HG03135 (cell line): ENCODE measurements at regions not wholly inside any gene's neighbourhood (a gene's known extent, or its start where the extent isn't known, plus 50 kb on each side); places are given as distances from the start of the nearest gene placed in this dataset.

ENCODE experiments used
- ATAC-seq: cut with Tn5 transposase; IDR thresholded peaks from one replicate; pipeline ENCODE4 v1.9.1; 2021; ENCODE audit warnings: mild to moderate bottlenecking, moderate library complexity; ENCODE audit not compliant: unreplicated experiment

DNA sequence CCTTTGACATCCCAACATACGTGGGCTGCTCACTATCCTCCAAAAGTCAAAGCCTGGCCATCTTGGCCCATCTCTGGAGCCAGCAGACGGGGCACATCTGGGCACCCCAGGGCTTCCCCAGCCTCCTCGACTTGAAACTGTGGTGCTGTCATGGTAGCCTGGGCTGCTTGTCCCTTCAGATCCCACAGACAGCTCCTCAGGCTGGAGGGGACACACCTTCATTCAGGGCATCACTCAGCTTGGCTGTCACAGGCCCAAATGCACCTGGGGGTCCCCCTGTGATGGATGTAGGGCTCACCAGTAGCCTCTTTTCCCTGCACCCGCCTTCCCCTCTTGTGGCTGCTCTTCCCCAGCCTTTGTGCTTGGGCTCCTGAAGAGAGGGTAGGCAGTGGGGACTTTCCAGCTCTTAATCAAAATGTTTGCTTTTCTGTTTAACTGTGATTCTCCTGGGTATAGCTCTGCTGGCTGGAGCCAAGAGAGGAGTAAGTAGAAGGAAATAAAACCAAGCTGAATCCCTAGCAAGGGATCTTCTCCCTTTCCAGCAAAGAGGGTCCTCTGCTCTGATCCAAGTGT lies 92.3 kb downstream of the GYPC start:
- ATAC-seq = no peak

DNA sequence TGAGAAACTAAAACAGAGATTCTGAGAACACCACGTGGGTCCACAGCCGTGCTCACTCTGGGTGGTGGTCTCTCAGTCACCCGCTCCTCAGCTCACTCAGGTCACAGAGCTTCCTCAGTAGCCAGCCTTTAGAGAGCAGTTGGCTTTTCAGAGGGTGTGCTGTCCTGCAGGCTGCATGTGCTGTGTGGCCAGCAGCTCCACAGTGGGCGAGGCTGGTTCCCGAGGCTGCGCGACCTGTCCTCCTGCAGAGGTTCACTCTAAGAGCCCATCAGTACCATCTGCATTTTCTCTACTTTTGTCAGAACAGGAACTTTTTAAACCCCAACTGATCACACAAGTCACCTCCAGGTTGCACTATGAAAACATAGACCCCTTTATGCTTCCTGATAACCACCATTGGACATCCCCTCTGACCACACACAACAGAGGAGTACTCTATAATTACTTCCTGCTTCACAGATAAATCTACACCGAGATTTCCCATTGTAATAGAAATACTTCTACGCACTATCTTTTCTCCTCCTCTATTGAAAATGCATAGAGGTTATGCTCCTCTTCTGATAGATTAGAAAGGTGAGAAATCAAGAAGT lies 93.1 kb downstream of the GYPC start:
- peak; percentile 38 for ATAC-seq

DNA sequence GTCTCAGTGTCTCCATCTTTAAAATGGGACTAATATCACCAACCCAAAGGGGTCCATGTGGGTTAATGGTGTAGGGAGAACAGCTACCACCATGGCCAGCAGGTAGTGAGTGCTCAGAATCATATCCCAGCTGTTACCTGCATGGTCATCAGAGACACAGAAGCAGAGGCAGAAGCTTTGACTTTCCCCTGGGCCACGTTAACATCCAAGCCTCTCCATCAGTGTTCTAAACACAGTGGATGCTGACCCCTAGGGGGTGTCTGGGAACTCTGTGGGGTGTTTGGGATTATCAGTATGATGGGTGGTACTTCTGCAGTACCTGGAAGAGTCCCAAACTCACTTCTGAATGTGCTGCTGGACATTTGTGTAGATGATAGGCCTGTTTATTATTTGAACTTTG lies 93.6 kb downstream of the GYPC start:
- peak; percentile 50 for ATAC-seq

DNA sequence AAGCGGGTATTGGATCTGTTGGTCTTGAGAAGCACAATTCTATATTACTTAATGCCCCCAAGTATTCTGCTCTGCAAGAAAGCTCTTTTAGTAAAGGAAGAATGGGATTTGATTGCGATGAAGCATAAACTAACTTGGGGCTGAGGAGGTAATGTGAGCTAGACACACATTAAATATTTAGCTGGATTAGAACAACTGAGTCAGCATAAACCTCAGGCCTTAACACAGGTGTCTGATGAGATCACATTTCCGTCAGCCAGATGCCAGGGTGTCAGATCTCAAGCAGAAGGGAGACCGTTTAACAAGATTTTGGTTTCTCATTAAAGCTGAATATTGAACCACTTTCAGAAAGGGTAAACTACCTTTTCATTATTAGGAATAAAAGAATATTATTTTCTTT lies 94.5 kb downstream of the GYPC start:
- no peak for ATAC-seq

DNA sequence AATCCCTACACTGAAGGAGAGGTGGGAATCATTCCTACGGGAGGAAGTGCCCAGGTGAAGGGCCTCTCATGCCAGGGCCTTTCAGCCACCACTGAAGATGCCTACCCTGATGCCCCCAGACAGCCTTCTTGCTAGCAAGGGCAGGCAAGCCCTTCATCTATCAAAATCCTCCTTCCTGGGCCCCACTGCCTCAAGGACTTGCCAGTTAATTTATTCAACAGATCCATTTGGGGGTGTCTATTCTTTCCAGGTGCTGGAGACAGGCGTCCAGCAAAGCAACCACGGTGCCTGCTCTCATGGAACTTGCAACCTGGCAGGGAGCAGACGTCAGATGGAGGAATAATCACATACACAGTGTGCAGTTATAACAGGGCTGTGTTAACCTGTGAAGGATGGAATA lies 95.5 kb downstream of the GYPC start:
- ATAC-seq = no peak

DNA sequence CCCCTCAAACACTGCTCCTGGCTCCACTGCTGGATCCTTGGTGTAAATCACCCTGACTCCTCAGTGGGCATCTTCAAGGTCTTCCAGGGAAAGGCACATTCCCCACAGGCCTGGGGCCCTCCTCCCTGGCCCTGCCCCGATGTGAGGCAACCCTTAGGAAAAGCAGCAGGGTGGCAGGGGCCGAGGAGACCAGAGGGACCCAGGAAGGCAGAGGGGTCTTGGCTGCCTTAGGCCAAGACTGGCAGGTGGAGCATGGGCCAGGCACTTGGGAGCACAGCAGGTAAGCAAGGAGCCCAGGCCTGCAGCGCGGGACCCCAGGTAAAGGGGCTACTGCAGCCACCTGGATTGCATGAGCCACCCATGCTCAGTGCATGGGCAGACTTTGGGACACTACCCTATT lies 96.9 kb downstream of the GYPC start:
- no peak for ATAC-seq

DNA sequence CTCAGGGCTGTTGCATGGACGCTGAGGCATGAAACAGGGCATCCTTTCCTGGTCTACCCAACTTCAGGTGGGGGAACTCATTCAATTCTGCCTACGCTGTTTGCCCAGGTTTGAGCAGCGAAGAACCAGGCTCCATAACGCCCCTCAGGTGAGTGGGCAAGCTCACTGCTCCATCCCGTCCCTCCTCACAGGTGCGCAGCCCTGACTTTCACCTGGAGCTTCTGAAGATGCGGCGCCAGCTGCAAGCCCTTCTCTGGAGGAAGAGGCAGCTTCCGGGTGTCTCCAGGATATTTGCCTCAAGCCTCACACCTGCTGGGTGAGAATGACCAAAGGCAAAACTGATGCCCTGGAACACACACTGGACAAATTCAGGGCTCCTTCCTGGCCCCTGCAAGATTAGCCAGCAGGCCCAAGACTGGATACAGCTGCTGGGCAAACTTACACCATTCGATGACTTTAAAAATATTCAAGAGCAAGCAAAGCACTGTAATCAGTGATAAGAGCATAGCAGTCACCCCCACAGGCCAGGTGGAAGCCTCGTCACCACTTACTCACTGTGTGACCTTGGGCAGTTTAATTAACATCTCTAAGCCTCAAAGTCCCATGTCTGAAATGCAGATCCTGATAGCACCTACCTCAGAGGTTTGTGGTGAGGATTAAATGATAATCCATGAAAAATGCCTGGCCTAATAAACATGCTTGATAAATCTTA lies 97.7 kb downstream of the GYPC start:
- ATAC-seq = no peak

DNA sequence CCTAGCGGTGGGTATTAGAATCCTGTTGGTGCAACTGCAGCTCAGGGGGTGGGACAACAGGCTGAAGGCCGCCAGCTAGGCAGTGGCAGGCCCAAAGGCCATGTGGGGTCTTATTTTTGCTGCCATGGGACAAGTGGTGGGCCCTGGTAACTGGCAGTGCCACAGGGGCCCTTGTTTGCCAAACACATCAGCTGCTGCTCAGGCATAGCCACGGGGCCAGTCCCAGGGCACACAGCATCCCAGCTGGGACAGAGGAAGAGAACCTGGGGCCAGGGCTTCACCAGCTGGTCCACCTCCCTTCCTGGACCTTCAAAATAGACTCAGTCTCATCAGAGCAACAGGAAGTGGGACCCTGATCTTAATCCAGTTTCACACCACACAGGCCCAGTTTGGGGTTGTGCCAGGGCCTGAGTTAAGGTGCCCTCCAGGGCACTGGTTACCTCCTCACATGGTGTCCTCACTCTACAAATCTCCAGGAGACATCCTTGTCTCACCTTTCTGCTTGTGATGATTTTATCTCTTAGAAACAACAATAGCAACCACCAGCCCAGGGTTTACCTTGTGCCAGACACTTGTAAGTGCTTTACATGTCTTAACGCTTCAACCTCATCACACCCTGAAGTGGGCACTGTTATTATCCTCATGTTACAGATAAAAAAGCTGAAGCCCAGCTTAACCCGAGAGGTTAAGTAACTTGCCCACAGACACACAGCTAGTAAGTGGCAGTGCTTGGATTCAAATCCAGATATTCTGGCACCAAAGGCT lies 98.5 kb downstream of the GYPC start:
- ATAC-seq = no peak

DNA sequence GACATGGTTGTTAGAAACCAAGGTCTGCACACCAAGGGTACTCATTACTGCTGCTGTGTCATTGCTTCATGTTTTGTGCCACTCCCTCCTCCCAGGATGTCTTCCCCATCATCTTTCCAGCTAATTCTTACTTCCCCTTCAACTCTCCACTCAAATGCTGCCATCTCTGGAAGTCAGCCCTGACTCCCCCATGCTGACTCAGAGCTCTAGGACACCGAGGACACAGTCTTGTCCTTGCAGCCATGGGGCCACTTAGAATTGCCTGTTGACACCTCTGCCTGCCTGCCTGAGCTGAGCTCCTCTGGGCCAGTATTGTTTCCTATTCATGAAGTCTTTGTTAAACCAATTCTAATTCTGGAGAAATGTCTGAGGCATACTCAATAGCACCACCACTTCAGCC lies 100.2 kb downstream of the GYPC start:
- no peak for ATAC-seq

DNA sequence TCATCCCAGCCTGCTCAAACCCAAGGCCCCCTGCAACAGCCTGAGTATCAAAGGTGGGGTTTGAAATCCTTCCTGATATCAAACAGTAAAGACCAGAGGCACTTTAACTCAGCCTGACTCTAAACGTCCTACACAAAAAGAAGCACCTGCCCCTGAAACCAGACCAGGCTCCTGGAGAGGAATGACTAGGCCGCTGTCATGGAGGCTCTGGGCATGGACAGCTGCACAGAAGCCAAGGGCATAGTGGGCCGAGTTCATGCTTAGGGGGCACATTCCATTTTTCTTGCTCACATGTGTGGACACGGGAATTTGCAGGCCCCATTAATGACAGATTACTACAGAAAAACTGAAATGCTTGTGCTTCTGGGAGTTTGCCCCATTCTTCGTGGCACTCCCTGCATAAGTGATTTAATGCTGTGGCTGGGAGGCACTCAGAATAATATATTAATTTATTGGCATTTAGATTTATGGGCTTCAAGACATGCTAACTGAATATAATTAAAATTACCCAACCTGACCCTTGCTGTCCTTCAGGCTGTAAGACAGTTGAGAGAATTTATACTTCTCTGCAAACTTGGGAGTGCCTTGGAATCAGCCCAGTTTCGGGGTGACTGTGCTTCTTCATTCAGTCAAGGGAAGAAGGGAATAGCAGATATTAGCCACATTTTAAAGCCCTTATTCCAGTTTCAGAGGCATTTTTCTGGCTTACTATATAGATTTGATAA lies 105.5 kb downstream of the GYPC start:
- no peak for ATAC-seq

DNA sequence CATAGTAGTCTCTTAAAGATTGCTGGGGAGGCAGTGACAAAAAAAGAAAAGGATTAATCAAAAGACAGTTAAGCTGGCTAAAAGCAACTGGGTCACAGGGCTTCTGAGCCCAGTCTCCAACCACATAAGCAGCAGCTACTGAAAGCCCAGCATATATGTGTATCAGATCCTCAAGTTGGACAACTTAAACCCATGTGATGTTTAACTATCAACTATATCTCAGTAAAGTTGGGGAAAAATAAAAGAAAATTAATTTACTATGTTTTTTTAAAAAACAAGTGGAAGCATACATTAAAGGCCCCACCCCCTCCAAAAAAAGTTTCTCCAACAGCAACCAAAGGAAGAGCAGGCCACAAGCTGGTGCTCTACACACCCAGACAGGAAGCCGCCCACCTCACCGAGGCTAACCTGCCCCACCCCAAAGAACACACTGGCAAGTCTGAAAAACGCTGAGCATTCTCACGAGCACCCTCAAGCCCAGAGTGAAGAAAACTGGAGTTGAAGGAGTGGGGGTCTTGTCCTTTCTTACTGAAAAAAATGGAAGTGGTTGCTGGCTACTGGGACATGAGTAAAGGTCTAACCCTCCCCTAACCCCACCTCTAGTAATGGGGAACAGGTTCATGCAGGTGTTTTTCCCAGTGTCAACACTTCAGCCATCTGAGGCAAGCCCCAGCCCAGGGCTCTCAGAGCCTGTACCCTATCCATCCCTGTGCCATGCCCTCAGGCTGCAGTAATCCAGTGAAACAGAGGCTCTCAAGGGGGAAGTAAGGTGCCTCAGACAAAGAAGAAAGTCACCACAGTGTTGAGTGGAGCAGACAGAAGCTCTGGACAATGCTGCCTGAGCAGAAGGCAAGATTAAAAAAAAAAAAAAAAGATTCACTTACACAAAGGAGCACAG lies 106.3 kb downstream of the GYPC start:
- no peak for ATAC-seq

DNA sequence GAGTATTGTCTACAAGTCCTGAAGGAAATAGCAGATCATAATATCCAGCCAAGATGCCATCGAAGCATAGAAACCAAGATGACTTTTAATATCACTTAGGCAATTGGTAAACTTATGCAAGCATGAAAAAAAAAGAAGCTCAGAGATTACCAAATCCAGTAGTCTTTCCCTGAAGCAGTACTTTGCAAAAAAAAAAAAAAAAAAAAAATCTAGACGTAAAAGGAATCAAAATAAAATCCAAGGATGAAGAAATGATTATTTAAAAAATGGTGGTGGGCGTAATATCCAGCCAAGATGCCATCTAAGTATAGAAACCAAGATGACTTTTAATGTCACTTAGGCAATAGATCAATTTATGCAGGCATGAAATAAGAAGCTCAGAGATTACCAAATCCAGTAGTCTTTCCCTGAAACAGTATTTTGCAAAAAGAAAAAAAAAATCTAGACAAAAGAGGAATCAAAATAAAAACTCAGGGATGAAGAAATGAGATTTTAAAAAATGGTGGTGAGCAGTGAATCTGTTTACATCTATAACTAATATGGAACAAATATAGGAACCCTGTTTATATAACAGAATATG lies 108.8 kb downstream of the GYPC start:
- no peak for ATAC-seq

DNA sequence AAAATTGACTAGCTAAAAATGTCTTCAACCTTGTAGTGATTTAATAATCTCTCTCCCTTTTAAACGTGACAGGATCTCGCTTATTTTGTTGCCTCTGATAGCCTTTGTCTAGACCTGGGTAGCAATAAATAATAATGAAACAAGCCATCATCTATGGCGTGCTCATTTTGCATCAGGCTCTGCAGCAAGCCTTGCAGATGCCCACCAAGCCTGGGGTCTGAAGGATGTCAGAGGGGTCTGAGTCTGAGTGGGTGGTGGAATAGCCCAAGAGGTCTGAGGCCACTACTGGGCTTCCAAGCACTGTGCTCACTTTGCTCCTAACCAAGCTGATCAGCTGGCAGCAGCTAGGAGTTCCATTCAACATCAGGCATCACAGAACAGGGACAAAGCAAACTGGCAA lies 109.4 kb downstream of the GYPC start:
- ATAC-seq = no peak

DNA sequence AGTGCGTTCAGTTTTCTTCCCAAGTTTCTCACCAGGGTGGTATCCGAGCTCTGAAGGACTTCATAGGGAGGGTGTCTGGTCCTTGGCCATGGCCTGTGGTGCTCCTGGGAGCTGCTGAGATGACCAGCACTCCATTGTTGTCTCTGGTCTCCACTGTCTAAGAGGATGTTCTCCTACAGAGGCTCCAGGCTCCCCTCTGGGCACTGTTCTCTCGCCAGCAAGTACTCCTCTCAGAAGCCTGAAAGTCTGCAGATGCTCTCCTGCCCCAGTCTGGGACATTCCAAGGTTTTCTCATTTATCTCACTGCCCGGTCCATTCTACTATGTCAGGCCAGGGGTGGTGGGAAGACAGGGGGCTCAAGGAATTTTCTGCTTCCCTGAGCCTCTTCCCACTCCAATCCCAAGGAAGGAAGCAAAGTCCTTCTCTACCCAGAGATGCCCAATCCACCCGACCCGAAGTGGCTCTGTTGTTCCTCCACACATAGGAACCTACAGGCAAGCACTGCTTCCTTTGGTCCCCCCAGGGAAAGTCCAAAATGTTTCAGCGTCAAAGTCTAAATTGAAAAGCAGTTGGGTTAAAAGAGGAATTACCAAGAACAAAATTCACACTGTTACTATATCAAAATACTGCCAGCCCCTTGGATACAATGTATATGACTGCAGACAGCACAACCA lies 110.5 kb downstream of the GYPC start:
- ATAC-seq = no peak

DNA sequence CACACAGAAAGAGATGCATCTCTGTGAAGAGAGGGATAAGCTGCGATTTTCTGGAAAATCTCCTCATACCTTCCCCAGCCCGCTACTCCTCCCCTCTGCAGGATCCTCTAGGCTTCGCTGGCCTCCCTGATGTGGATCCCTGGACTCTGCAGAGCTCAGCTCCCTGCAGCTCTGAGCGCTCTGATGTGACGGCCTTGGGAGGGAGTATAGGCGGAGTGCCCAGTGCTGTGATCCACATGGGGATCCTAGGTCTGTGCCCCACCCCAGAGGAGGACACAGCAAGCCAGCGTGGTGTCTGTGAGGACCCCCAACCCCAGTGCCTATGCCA lies 111.0 kb downstream of the GYPC start:
- no peak for ATAC-seq

DNA sequence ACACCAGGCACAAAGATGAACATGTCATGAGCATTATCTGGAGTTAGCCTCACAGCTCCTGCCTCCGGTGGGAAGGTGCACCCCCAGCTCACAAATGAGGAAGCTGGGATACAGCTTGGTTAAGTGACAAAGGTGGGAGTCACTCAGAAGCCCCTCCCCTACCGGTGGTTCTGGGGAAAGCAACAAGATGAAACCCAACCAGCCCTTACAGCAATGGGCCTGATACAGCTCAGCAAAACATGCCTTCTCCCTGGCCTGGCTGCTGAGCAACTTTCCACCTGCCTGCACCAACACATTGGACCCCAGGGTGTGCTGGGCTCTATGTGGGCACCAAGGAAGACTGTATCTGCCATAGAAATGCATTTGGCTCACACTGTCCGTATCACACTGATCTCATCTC lies 113.2 kb downstream of the GYPC start:
- no peak for ATAC-seq

DNA sequence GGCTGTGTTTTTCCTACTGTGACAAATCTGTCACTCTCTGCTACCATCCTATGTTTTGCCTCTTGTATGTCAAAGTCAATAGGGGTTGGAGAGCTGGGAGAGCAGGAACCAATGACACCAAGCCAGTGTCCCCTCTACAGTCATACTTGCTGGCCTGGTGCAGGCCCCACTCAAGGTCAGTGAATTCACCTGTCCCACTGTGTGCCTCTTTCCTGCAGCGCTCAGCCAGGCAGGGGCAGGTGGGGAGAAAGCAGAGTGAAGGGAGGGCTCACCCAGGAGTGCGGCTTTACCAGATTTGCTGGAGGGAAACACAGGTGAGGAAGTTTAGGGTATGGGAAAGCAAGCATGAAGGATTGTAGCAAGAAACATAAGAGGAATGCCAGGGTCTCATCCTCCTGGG lies 114.5 kb downstream of the GYPC start:
- ATAC-seq = no peak

DNA sequence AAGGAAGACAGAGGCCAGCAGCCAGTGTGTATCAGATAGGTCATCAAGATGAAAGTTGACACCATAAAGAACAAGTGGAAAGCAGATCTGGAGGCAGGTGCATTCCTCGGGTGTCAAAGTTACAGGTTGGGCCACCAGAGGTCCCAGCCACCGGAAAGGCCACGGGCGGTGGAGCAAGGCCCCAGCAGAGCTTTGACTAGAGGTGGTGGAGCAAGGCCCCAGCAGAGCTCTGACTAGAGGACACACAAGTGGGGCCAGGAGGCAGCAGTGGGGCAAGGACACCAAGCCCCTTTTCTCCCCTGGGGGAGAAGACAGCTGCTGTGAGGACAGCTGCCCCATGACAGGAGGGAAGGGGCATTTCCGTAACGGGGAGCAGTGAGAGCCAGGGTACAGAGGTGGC lies 115.1 kb downstream of the GYPC start:
- ATAC-seq = no peak

DNA sequence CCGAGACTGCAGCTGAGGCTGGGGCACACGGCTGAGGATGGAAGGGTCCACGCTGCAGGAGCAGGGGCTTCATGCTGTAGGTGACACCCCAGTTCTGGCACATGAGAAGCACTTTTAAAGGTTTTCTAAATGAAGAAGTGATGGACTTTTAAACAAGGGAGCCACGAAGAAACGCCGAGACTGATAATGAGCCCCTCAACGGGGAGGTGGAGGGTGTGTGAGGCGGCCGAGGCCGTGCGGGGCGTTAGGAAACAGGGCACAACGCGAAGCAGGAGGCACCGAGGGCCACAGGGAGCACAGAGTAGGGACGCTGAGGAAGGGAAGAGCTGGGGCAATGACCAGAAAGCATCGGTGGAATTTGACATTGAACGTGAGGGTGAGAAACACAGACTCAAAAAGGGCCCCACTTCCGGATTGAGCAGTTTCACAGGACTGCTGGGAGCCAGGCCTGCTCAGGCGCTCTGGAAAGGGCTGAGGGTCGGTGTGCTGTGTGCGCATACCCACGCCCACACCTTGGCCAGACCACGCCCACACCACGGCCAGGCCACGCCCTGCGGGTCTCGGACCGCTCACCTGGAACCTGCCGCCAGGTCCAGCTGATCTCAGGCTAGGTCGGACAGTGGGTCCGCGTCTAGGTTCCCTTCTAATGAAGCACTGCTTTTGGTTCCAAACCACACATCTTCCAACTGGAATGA lies 115.7 kb downstream of the GYPC start:
- no peak for ATAC-seq
